ENCODE measurements at regions not wholly inside any gene's neighbourhood (a gene's known extent, or its start where the extent isn't known, plus 50 kb on each side); places are given as distances from the start of the nearest gene placed in this dataset.

- no peaks in the 10 kb centered on the region for H3K9me3 ChIP-seq (ENCODE audit: control insufficient read depth in 1 of 2, insufficient read depth in 1 of 2, low read depth in 1 of 2, low read length in 2 of 2)
- H3K27ac ChIP-seq (ENCODE audit: low read depth, low read length) = no peak overlapping the region
- no peaks in the 10 kb centered on the region for H3K9me2 ChIP-seq (ENCODE audit: insufficient read depth)
- no peaks in the 10 kb centered on the region for H3K79me2 ChIP-seq (ENCODE audit: insufficient read depth, low read length)
- no peaks in the 10 kb centered on the region for H4K20me1 ChIP-seq (ENCODE audit: insufficient read depth)
- no peak overlapping the region for H3K9ac ChIP-seq (ENCODE audit: low read length)
- ATAC-seq = no peak
- intact Hi-C loops (cut with micrococcal nuclease) = no loop called here
- no peaks in the 10 kb centered on the region; the same call in 1 of the 2 replicates for H3K27me3 ChIP-seq (ENCODE audit: insufficient read depth, low read length)
- H2AFZ ChIP-seq (ENCODE audit: low read depth, low read length, poor library complexity, severe bottlenecking) = no peak overlapping the region
- DNase-seq (ENCODE audit: low read depth, low spot score) = no peak
- no peak overlapping the region for H3K4me2 ChIP-seq (ENCODE audit: low read length)
- no peaks in the 10 kb centered on the region for H3K36me3 ChIP-seq (ENCODE audit: control insufficient read depth in 1 of 2, insufficient read depth in 2 of 2, low read length in 2 of 2)
- ChIA-PET RAD21 (ENCODE audit: low non-redundant PET in 1 of 2, low total read pairs in 2 of 2, uncharacterized antibody in 2 of 2, unreplicated experiment in 2 of 2) (no interaction called here), POLR2A (no interaction called here), CTCF (no interaction called here)
- no peaks in the 10 kb centered on the region for H3K4me1 ChIP-seq (ENCODE audit: control insufficient read depth in 1 of 2, insufficient read depth in 2 of 2, low read length in 2 of 2)
- no peak overlapping the region for H3K4me3 ChIP-seq (replicated peaks in 1 of 2; ENCODE audit: low read depth in 1 of 2, low read length in 2 of 2)
- TF ChIP-seq POLR2AphosphoS5 (IDR thresholded peaks at IDR 0.05; ENCODE audit: low read depth, low read length) (no peak), EGR1 (IDR thresholded peaks at IDR 0.05; ENCODE audit: low read depth) (no peak), REST (IDR thresholded peaks at IDR 0.05; ENCODE audit: low read depth) (no peak), ZBTB33 (IDR thresholded peaks at IDR 0.05; ENCODE audit: extremely low read depth, insufficient replicate concordance, low read length) (no peak), CEBPB (IDR thresholded peaks at IDR 0.05; ENCODE audit: low read depth) (no peak), YY1 (IDR thresholded peaks at IDR 0.05; ENCODE audit: extremely low read depth, insufficient replicate concordance, low read depth, low read length) (no peak), SIN3A (IDR thresholded peaks at IDR 0.05; ENCODE audit: low read depth) (no peak), EZH2 (IDR thresholded peaks at IDR 0.05) (no peak), ELF1 (IDR thresholded peaks at IDR 0.05; ENCODE audit: borderline replicate concordance, low read depth) (no peak), EZH2phosphoT487 (IDR thresholded peaks at IDR 0.05; ENCODE audit: borderline replicate concordance) (no peak), CBX3 (IDR thresholded peaks at IDR 0.05; ENCODE audit: low read depth) (no peak), JUND (IDR thresholded peaks at IDR 0.05) (no peak), ZNF274 (IDR thresholded peaks at IDR 0.05; ENCODE audit: low read depth, low read length) (no peak)
- no TSS peak for BruUV-seq (replicated peaks)
These were observed 191.6 kb upstream of the DTNBP1 start for GRCh38 chr6:15854378-15854777.
